PC-9 (cell line): ENCODE measurements at regions not wholly inside any gene's neighbourhood (a gene's known extent, or its start where the extent isn't known, plus 50 kb on each side); places are given as distances from the start of the nearest gene placed in this dataset.

Experiments used
- BruUV-seq: library from RNA; stranded (reverse); fragments of 400-500 nt; replicated peaks from 2 replicates; lab custom pipeline; 2021; lab: Mats Ljungman, UMichigan
- CTCF ChIA-PET: fragments of 300-600 bp; sonication (Branson Sonifier 250); formaldehyde crosslinking; loops from one replicate; lab custom pipeline; 2022; ENCODE audit warnings: antibody characterized with exemption; lab: Charles Lee
- POLR2A ChIA-PET: fragments of 300-600 bp; sonication (Branson Sonifier 250); formaldehyde crosslinking; loops from one replicate; lab custom pipeline; 2022; ENCODE audit warnings: antibody characterized with exemption; ENCODE audit not compliant: unreplicated experiment; lab: Charles Lee
- DNase-seq, 2 experiments: peaks; one replicate each; pipeline versions ENCODE4 v3.0.0 to v3.0.0-alpha.2; 2015 to 2022; ENCODE audit warnings: mixed read lengths in 1 of 2
- H2AFZ ChIP-seq: fragments of 200-600 bp; sonication (generic); 2 replicates; pipeline ENCODE4 v1.8.1; 2017; ENCODE audit warnings: antibody characterized with exemption
- H3F3A ChIP-seq: fragments of 200-600 bp; sonication (generic); 2 replicates; pipeline ENCODE4 v1.8.1; 2017; ENCODE audit warnings: antibody characterized with exemption, mild to moderate bottlenecking, low read depth; ENCODE audit not compliant: insufficient read depth
- H3K27ac ChIP-seq: fragments of 200-600 bp; sonication (generic); 2 replicates; pipeline ENCODE4 v1.6.1; 2016; ENCODE audit warnings: mixed run types
- H3K27me3 ChIP-seq: fragments of 200-600 bp; sonication (generic); 2 replicates; pipeline ENCODE4 v1.6.1; 2016; ENCODE audit warnings: low read depth, mixed run types; ENCODE audit not compliant: insufficient read depth
- H3K36me3 ChIP-seq: fragments of 200-600 bp; sonication (generic); 2 replicates; pipeline ENCODE4 v1.6.1; 2016; ENCODE audit warnings: low read depth, mixed run types
- H3K4me1 ChIP-seq: fragments of 200-600 bp; sonication (generic); replicated peaks from 2 replicates; pipeline ENCODE4 v1.6.1; 2016; ENCODE audit warnings: mixed run types; ENCODE audit not compliant: insufficient read depth
- H3K4me2 ChIP-seq: fragments of 200-600 bp; sonication (generic); 2 replicates; pipeline ENCODE4 v1.6.1; 2017; ENCODE audit warnings: mixed run types
- H3K4me3 ChIP-seq: fragments of 200-600 bp; sonication (generic); 2 replicates; pipeline ENCODE4 v1.6.1; 2016; ENCODE audit warnings: mixed run types
- H3K79me2 ChIP-seq: fragments of 200-600 bp; sonication (generic); 2 replicates; pipeline ENCODE4 v1.6.1; 2017; ENCODE audit warnings: low read depth, mixed run types
- H3K9me2 ChIP-seq: fragments of 200-600 bp; sonication (generic); 2 replicates; pipeline ENCODE4 v1.8.1; 2017; ENCODE audit warnings: mild to moderate bottlenecking; ENCODE audit not compliant: insufficient read depth
- H3K9me3 ChIP-seq: fragments of 200-600 bp; sonication (generic); 2 replicates; pipeline ENCODE4 v1.8.1; 2016; ENCODE audit warnings: low read depth; ENCODE audit not compliant: insufficient read depth
- H4K20me1 ChIP-seq: fragments of 200-600 bp; sonication (generic); 2 replicates; pipeline ENCODE4 v1.8.1; 2017; ENCODE audit not compliant: insufficient read depth
- EZH2 ChIP-seq: fragments of 200-600 bp; sonication (generic); IDR thresholded peaks from 2 replicates; pipeline ENCODE4 v1.8.0; 2017; ENCODE audit warnings: antibody characterized with exemption, low read depth
- intact Hi-C: fragments of 100-400 bp; cut with micrococcal nuclease; formaldehyde crosslinking; loops from one replicate; pipeline ENCODE4 v1.10.0; 2022; ENCODE audit not compliant: unreplicated experiment
- TF ChIP-seq, protein P1 (sequence below): fragments of 200-600 bp; sonication (generic); conservative IDR thresholded peaks from 2 replicates; pipeline ENCODE4 v1.6.1; 2017; ENCODE audit warnings: mixed run types, antibody characterized with exemption, mild to moderate bottlenecking, moderate library complexity

DNA sequence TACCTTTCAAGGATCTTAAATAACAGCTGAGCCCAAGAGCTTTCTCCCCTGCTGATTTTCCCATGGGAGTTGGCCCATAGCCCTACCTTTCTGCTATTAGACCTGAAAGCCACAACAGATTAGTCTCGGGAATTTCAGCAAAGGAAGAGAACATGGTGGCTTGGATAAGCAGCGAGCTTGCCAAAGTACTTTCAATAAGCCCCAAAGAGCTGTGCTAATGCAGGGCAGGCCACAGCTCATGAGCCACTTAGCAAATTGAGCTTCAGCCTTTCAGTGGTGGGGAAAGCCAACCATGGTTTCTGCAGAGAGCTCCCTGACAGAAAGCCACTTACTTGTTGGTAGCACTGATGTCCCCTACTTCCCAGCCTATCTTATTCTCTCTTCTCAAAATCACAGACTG, 217.8 kb upstream of the IRX5 start:
- TF ChIP-seq, protein P1, sequence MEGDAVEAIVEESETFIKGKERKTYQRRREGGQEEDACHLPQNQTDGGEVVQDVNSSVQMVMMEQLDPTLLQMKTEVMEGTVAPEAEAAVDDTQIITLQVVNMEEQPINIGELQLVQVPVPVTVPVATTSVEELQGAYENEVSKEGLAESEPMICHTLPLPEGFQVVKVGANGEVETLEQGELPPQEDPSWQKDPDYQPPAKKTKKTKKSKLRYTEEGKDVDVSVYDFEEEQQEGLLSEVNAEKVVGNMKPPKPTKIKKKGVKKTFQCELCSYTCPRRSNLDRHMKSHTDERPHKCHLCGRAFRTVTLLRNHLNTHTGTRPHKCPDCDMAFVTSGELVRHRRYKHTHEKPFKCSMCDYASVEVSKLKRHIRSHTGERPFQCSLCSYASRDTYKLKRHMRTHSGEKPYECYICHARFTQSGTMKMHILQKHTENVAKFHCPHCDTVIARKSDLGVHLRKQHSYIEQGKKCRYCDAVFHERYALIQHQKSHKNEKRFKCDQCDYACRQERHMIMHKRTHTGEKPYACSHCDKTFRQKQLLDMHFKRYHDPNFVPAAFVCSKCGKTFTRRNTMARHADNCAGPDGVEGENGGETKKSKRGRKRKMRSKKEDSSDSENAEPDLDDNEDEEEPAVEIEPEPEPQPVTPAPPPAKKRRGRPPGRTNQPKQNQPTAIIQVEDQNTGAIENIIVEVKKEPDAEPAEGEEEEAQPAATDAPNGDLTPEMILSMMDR: no peak
- TF ChIP-seq EZH2: no peak
- Histone ChIP-seq H3K4me3 (no peak overlapping the region), H3K9me2 (no peaks in the 10 kb centered on the region), H3K79me2 (no peaks in the 10 kb centered on the region), H2AFZ (no peak overlapping the region), H3K4me1 (no peaks in the 10 kb centered on the region), H3K4me2 (no peak overlapping the region), H3K27me3 (no peaks in the 10 kb centered on the region), H3K36me3 (no peaks in the 10 kb centered on the region), H3F3A (no peaks in the 10 kb centered on the region), H3K27ac (no peak overlapping the region), H3K9me3 (0 out of 2 replicates have a peak, but pooled peaks cover 4% of the 10 kb centered on the region), H4K20me1 (no peaks in the 10 kb centered on the region)
- no peak for DNase-seq
- POLR2A ChIA-PET: no interaction called here
- intact Hi-C loops: no loop called here
- BruUV-seq: no TSS peak
- CTCF ChIA-PET: no interaction called here

DNA sequence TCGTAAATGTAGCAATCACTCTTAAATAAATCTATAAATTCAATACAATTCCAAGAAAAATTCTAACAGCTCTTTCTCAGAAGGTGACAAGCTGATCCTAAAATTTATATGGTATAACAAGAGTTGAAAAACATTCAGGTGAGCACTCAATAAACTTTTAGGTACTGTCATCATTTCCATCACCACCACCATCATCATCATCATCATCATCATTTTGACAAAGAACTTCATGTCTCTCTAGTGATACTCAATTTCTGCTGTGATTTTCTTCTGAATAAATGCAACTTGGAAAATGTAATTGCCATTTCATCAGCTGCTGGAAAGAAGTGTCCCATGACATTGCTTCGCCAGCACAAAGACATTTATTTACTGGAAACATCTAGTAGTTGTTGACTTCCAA, 222.9 kb upstream of the IRX5 start:
- Histone ChIP-seq H3K4me3 (no peak overlapping the region), H3K36me3 (no peaks in the 10 kb centered on the region), H2AFZ (no peak overlapping the region), H3K27ac (no peak overlapping the region), H3K9me2 (no peaks in the 10 kb centered on the region), H3K79me2 (no peaks in the 10 kb centered on the region), H3F3A (no peaks in the 10 kb centered on the region), H3K9me3 (no peaks in the 10 kb centered on the region), H3K27me3 (no peaks in the 10 kb centered on the region), H3K4me1 (no peaks in the 10 kb centered on the region), H3K4me2 (no peak overlapping the region), H4K20me1 (no peaks in the 10 kb centered on the region)
- no peak for DNase-seq
- BruUV-seq: no TSS peak
- TF ChIP-seq, protein P1: no peak
- no peak for TF ChIP-seq EZH2
- ChIA-PET CTCF (no interaction called here), POLR2A (no interaction called here)
- intact Hi-C loops: no loop called here

DNA sequence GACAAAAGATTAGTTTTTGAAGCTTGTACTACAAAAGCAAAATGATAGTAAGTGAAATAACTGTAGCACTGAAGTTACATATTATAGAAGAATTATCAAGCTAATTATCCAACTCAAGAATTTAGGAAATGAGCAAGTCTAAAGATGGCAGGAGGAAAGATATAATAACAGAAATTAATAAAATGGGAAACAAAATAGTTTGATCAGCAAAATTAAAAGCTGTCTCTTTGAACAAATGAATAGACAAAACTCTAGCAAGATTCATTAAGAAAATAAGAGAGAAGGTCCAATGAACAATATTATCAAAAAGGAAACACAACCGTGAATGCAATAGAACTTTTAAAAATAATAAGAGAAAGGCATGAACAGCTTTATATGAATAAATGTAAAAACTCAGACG, 224.3 kb upstream of the IRX5 start:
- H3K4me1 ChIP-seq: no peaks in the 10 kb centered on the region
- ChIA-PET POLR2A (no interaction called here), CTCF (no interaction called here)
- TF ChIP-seq EZH2: no peak
- TF ChIP-seq, protein P1: no peak
- no peak overlapping the region for H3K4me3 ChIP-seq
- intact Hi-C loops: no loop called here
- H3K79me2 ChIP-seq: no peaks in the 10 kb centered on the region
- no TSS peak for BruUV-seq
- H3F3A ChIP-seq: no peaks in the 10 kb centered on the region
- no peaks in the 10 kb centered on the region for H3K9me2 ChIP-seq
- no peak for DNase-seq
- no peak overlapping the region for H2AFZ ChIP-seq
- H3K4me2 ChIP-seq: no peak overlapping the region
- no peaks in the 10 kb centered on the region for H4K20me1 ChIP-seq
- H3K36me3 ChIP-seq: no peaks in the 10 kb centered on the region
- no peaks in the 10 kb centered on the region for H3K9me3 ChIP-seq
- H3K27ac ChIP-seq: no peak overlapping the region
- H3K27me3 ChIP-seq: no peaks in the 10 kb centered on the region
